Hematopoietic multipotent progenitor cell treated with erythropoietin and hydrocortisone succinate and interleukin-3 and kit ligand, for 8 days (in vitro differentiated cells): ENCODE measurements at regions not wholly inside any gene's neighbourhood (a gene's known extent, or its start where the extent isn't known, plus 50 kb on each side); places are given as distances from the start of the nearest gene placed in this dataset.

Source experiments
- DNase-seq: peaks from one replicate; pipeline ENCODE4 v3.0.0-alpha.2; 2015

GRCh38 chr3:159131376-159131775 lies 329.5 kb downstream of the MFSD1 start:
- no peak for DNase-seq

GRCh38 chr3:159137949-159138348 lies 336.1 kb downstream of the MFSD1 start:
- no peak for DNase-seq

GRCh38 chr3:159139326-159139725 lies 337.5 kb downstream of the MFSD1 start:
- DNase-seq, result no peak

- no peak for DNase-seq
Observed at GRCh38 chr3:159144472-159144871, 342.6 kb downstream of the MFSD1 start.

GRCh38 chr3:159144891-159145290 lies 343.0 kb downstream of the MFSD1 start:
- DNase-seq, result no peak

- no peak for DNase-seq
Observed at GRCh38 chr3:159146392-159146791, 344.5 kb downstream of the MFSD1 start.

GRCh38 chr3:159146856-159147435 lies 345.1 kb downstream of the MFSD1 start:
- no peak for DNase-seq

- DNase-seq, result no peak
Observed at GRCh38 chr3:159147813-159148212, 346.0 kb downstream of the MFSD1 start.

- no peak for DNase-seq
Observed at GRCh38 chr3:159148466-159148865, 346.6 kb downstream of the MFSD1 start.

- no peak for DNase-seq
Observed at GRCh38 chr3:159149131-159149530, 347.3 kb downstream of the MFSD1 start.

- no peak for DNase-seq
Observed at GRCh38 chr3:159149633-159150032, 347.8 kb downstream of the MFSD1 start.

GRCh38 chr3:159150180-159150579 lies 348.3 kb downstream of the MFSD1 start:
- DNase-seq, result no peak

- DNase-seq, result no peak
Observed at GRCh38 chr3:159151130-159151529, 349.3 kb downstream of the MFSD1 start.

GRCh38 chr3:159157275-159157674 lies 355.4 kb downstream of the MFSD1 start:
- no peak for DNase-seq

- DNase-seq, result no peak
Observed at GRCh38 chr3:159158213-159158612, 356.4 kb downstream of the MFSD1 start.

GRCh38 chr3:159158801-159159200 lies 356.9 kb downstream of the MFSD1 start:
- DNase-seq, result no peak

- DNase-seq, result no peak
Observed at GRCh38 chr3:159159546-159159945, 357.7 kb downstream of the MFSD1 start.

- DNase-seq, result no peak
Observed at GRCh38 chr3:159163656-159164055, 361.8 kb downstream of the MFSD1 start.

- no peak for DNase-seq
Observed at GRCh38 chr3:159165961-159166360, 364.1 kb downstream of the MFSD1 start.

- no peak for DNase-seq
Observed at GRCh38 chr3:159166899-159167586, 365.2 kb downstream of the MFSD1 start.

- no peak for DNase-seq
Observed at GRCh38 chr3:159168788-159169187, 366.9 kb downstream of the MFSD1 start.

- no peak for DNase-seq
Observed at GRCh38 chr3:159169828-159170227, 368.0 kb downstream of the MFSD1 start.

GRCh38 chr3:159170436-159171003 lies 368.7 kb downstream of the MFSD1 start:
- DNase-seq, result no peak

- no peak for DNase-seq
Observed at GRCh38 chr3:159171333-159171732, 369.5 kb downstream of the MFSD1 start.

- no peak for DNase-seq
Observed at GRCh38 chr3:159172473-159172872, 370.6 kb downstream of the MFSD1 start.
